HCT116 (cell line): ENCODE measurements at regions not wholly inside any gene's neighbourhood (a gene's known extent, or its start where the extent isn't known, plus 50 kb on each side); places are given as distances from the start of the nearest gene placed in this dataset.

Source experiments
- ATAC-seq: fragments of 200-7000 bp; cut with Tn5 transposase; 2 replicates; pipeline ENCODE4 v1.9.1; 2020; ENCODE audit warnings: mild to moderate bottlenecking, moderate library complexity
- BruUV-seq: library from RNA; stranded (reverse); fragments of 400-500 nt; replicated peaks from 2 replicates; lab custom pipeline; 2021; lab: Mats Ljungman, UMichigan
- CTCF ChIA-PET: fragments of 300-600 bp; sonication (Branson Sonifier 250); formaldehyde crosslinking; loops from one replicate; lab custom pipeline; 2021; ENCODE audit warnings: antibody characterized with exemption; lab: Charles Lee
- POLR2A ChIA-PET: fragments of 300-600, 350-600 bp; sonication (Branson Sonifier 250); formaldehyde crosslinking; loops from one replicate; lab custom pipeline; 2021; ENCODE audit warnings: antibody characterized with exemption; lab: Charles Lee
- RAD21 ChIA-PET, 2 experiments: fragments of 300-600 bp; sonication (Branson Sonifier 250); formaldehyde crosslinking; loops; one replicate each; lab custom pipeline; 2023; ENCODE audit warnings: low total read pairs in 2 of 2; ENCODE audit not compliant: uncharacterized antibody in 2 of 2, unreplicated experiment in 2 of 2, low non-redundant PET in 1 of 2; lab: Charles Lee
- DNase-seq: peaks from one replicate; pipeline ENCODE4 v3.0.0-alpha.2; 2010; ENCODE audit warnings: low read depth, low spot score
- H2AFZ ChIP-seq: fragments of 200-600 bp; shearing (Covaris generic), sonication (generic); 2 replicates; pipeline ENCODE4 v1.6.1; 2017; ENCODE audit warnings: low read depth, mixed run types, mixed read lengths, antibody characterized with exemption, low read length; ENCODE audit not compliant: poor library complexity, severe bottlenecking
- H3K27ac ChIP-seq: 2 replicates; pipeline ENCODE4 v1.5.1; 2012; ENCODE audit warnings: low read depth, low read length
- H3K27me3 ChIP-seq: fragments of 200-600 bp; sonication (generic); 2 replicates; pipeline ENCODE4 v1.6.1; 2016; ENCODE audit warnings: mixed run types, low read length, mixed read lengths; ENCODE audit not compliant: insufficient read depth
- H3K36me3 ChIP-seq, 2 experiments: fragments of 200-500 bp in 1 of 2; fragments of 200-600 bp in 1 of 2; sonication (Bioruptor generic) in 1 of 2; sonication (generic) in 1 of 2; 2 replicates each; pipeline versions ENCODE4 v1.5.1 to v1.6.1; 2014 to 2016; ENCODE audit warnings: low read length in 2 of 2, inconsistent platforms in 1 of 2, mixed read lengths in 1 of 2, mixed run types in 1 of 2; ENCODE audit not compliant: insufficient read depth in 2 of 2, control insufficient read depth in 1 of 2
- H3K4me1 ChIP-seq, 2 experiments: fragments of 200-600 bp in 1 of 2; sonication (generic) in 1 of 2; 2 replicates each; pipeline versions ENCODE4 v1.5.1 to v1.6.1; 2012 to 2017; ENCODE audit warnings: low read length in 2 of 2, inconsistent platforms in 1 of 2, mild to moderate bottlenecking in 1 of 2, mixed read lengths in 1 of 2, mixed run types in 1 of 2, moderate library complexity in 1 of 2; ENCODE audit not compliant: insufficient read depth in 2 of 2, control insufficient read depth in 1 of 2
- H3K4me2 ChIP-seq: fragments of 200-600 bp; sonication (generic); 2 replicates; pipeline ENCODE4 v1.6.1; 2017; ENCODE audit warnings: mixed run types, low read length, mixed read lengths
- H3K4me3 ChIP-seq, 2 experiments: fragments of 200-600 bp in 1 of 2; sonication (generic) in 1 of 2; replicated peaks in 1 of 2; 2 replicates each; pipeline ENCODE4 v1.5.1; 2011 to 2016; ENCODE audit warnings: low read length in 2 of 2, control low read depth in 1 of 2, low read depth in 1 of 2, mild to moderate bottlenecking in 1 of 2, mixed read lengths in 1 of 2, mixed run types in 1 of 2
- H3K79me2 ChIP-seq: fragments of 200-600 bp; sonication (generic); 2 replicates; pipeline ENCODE4 v1.6.1; 2017; ENCODE audit warnings: mild to moderate bottlenecking, mixed run types, low read length, moderate library complexity, mixed read lengths; ENCODE audit not compliant: insufficient read depth
- H3K9ac ChIP-seq: fragments of 200-600 bp; sonication (generic); 2 replicates; pipeline ENCODE4 v1.6.1; 2016; ENCODE audit warnings: low read length, mixed read lengths
- H3K9me2 ChIP-seq: fragments of 200-600 bp; sonication (generic), shearing (Covaris generic); 2 replicates; pipeline ENCODE4 v1.6.1; 2017; ENCODE audit warnings: mixed run types, mild to moderate bottlenecking, moderate library complexity; ENCODE audit not compliant: insufficient read depth
- H3K9me3 ChIP-seq, 2 experiments: fragments of 200-500 bp in 1 of 2; fragments of 200-600 bp in 1 of 2; sonication (Bioruptor generic) in 1 of 2; sonication (generic) in 1 of 2; 2 replicates each; pipeline ENCODE4 v1.6.1; 2014 to 2017; ENCODE audit warnings: low read length in 2 of 2, mixed read lengths in 2 of 2, inconsistent platforms in 1 of 2, low read depth in 1 of 2, mild to moderate bottlenecking in 1 of 2, mixed run types in 1 of 2, moderate library complexity in 1 of 2; ENCODE audit not compliant: control insufficient read depth in 1 of 2, insufficient read depth in 1 of 2
- H4K20me1 ChIP-seq: fragments of 200-600 bp; sonication (generic), shearing (Covaris generic); 2 replicates; pipeline ENCODE4 v1.6.1; 2017; ENCODE audit warnings: mixed run types, mild to moderate bottlenecking, moderate library complexity; ENCODE audit not compliant: insufficient read depth
- CBX3 ChIP-seq: IDR thresholded peaks from 2 replicates; pipeline ENCODE4 v1.6.1; 2012; ENCODE audit warnings: low read depth
- CTCF ChIP-seq, 3 experiments: fragments of 200-600 bp in 1 of 3; sonication (generic) in 1 of 3; IDR thresholded peaks in 2 of 3; conservative IDR thresholded peaks in 1 of 3; 2 replicates each; pipeline ENCODE4 v1.5.1; 2012 to 2017; ENCODE audit warnings: low read depth in 2 of 3, low read length in 2 of 3, antibody characterized with exemption in 1 of 3, borderline replicate concordance in 1 of 3, control low read depth in 1 of 3, mild to moderate bottlenecking in 1 of 3, mixed read lengths in 1 of 3, mixed run types in 1 of 3, moderate library complexity in 1 of 3; ENCODE audit not compliant: insufficient read depth in 1 of 3
- ELF1 ChIP-seq: IDR thresholded peaks from 2 replicates; pipeline ENCODE4 v1.6.1; 2012; ENCODE audit warnings: low read depth, borderline replicate concordance
- JUND ChIP-seq: IDR thresholded peaks from 2 replicates; pipeline ENCODE4 v1.6.1; 2012
- POLR2A ChIP-seq: IDR thresholded peaks from 2 replicates; pipeline ENCODE4 v1.7.0; 2011; ENCODE audit warnings: borderline replicate concordance; ENCODE audit not compliant: insufficient read depth, insufficient read length; ENCODE audit errors: extremely low read depth
- SIN3A ChIP-seq: IDR thresholded peaks from 2 replicates; pipeline ENCODE4 v1.6.1; 2012; ENCODE audit warnings: low read depth
- SP1 ChIP-seq: IDR thresholded peaks from 2 replicates; pipeline ENCODE4 v1.6.1; 2012; ENCODE audit warnings: low read depth
- YY1 ChIP-seq: IDR thresholded peaks from 2 replicates; pipeline ENCODE4 v1.6.1; 2011; ENCODE audit warnings: low read length, low read depth, moderate library complexity, mild to moderate bottlenecking; ENCODE audit not compliant: insufficient replicate concordance; ENCODE audit errors: extremely low read depth
- ZFX ChIP-seq: fragments of 450-650 bp; IDR thresholded peaks from 2 replicates; pipeline ENCODE4 v1.6.1; 2017
- intact Hi-C: fragments of 100-400 bp; cut with micrococcal nuclease; formaldehyde crosslinking; loops from 2 replicates; pipeline ENCODE4 v1.10.0; 2022
- TF ChIP-seq, protein P1 (sequence below): IDR thresholded peaks from 2 replicates; pipeline ENCODE4 v1.6.1; 2012

- CTCF ChIA-PET: no interaction called here
These were observed 325.9 kb upstream of the SMIM30 start for GRCh38 chr7:113444261-113444660.

More at GRCh38 chr7:113444261-113444660, 325.9 kb upstream of the SMIM30 start:
- no TSS peak for BruUV-seq
- no peak overlapping the region for H3K27ac ChIP-seq
- no peaks in the 10 kb centered on the region for H3K79me2 ChIP-seq
- H4K20me1 ChIP-seq: no peaks in the 10 kb centered on the region
- H3K9me3 ChIP-seq: no peaks in the 10 kb centered on the region
- H3K4me2 ChIP-seq: no peak overlapping the region
- no peak overlapping the region for H3K4me3 ChIP-seq
- intact Hi-C loops: no loop called here
- no peaks in the 10 kb centered on the region for H3K9me2 ChIP-seq
- H3K36me3 ChIP-seq: no peaks in the 10 kb centered on the region
- no peaks in the 10 kb centered on the region for H3K4me1 ChIP-seq
- H3K9ac ChIP-seq: no peak overlapping the region
- TF ChIP-seq, protein P1, sequence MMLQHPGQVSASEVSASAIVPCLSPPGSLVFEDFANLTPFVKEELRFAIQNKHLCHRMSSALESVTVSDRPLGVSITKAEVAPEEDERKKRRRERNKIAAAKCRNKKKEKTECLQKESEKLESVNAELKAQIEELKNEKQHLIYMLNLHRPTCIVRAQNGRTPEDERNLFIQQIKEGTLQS: no peak
- TF ChIP-seq CBX3: no peak
- no peak for TF ChIP-seq JUND
- no peak for TF ChIP-seq ELF1
- no peak for TF ChIP-seq CTCF (IDR thresholded peaks at IDR 0.05 in 2 of 3, conservative IDR thresholded peaks at IDR 0.05 in 1 of 3; ENCODE audit: borderline replicate concordance in 1 of 3, insufficient read depth in 1 of 3, low read depth in 2 of 3, low read length in 2 of 3)
- no peak for TF ChIP-seq POLR2A
- no peak for TF ChIP-seq YY1
- TF ChIP-seq SIN3A: no peak
- no peak for TF ChIP-seq ZFX
- TF ChIP-seq SP1: no peak
- ATAC-seq (no peak), DNase-seq (no peak)
- no peak overlapping the region for H2AFZ ChIP-seq
- H3K27me3 ChIP-seq: no peaks in the 10 kb centered on the region
- RAD21 ChIA-PET: no interaction called here
- POLR2A ChIA-PET: no interaction called here
